MM.1S (cell line): ENCODE measurements at regions not wholly inside any gene's neighbourhood (a gene's known extent, or its start where the extent isn't known, plus 50 kb on each side); places are given as distances from the start of the nearest gene placed in this dataset.

Source experiments
- DNase-seq: peaks from one replicate; pipeline ENCODE4 v3.0.0-alpha.2; 2015
- H2AFZ ChIP-seq: fragments of 300-600 bp; sonication (generic); 2 replicates; pipeline ENCODE4 v1.6.0; 2016; ENCODE audit warnings: antibody characterized with exemption, low read length
- H3F3A ChIP-seq: fragments of 300-600 bp; sonication (generic); 2 replicates; pipeline ENCODE4 v1.6.1; 2016; ENCODE audit warnings: mild to moderate bottlenecking, antibody characterized with exemption, low read length, moderate library complexity, mixed read lengths; ENCODE audit not compliant: insufficient read depth
- H3K27ac ChIP-seq: fragments of 300-600 bp; sonication (generic); 2 replicates; pipeline ENCODE4 v1.5.1; 2016; ENCODE audit warnings: mild to moderate bottlenecking, low read length
- H3K27me3 ChIP-seq: fragments of 300-600 bp; sonication (generic); replicated peaks from 2 replicates; pipeline ENCODE4 v1.6.0; 2016; ENCODE audit warnings: low read length; ENCODE audit not compliant: insufficient read depth
- H3K36me3 ChIP-seq: fragments of 300-600 bp; sonication (generic); replicated peaks from 2 replicates; pipeline ENCODE4 v1.6.1; 2016; ENCODE audit warnings: mild to moderate bottlenecking, low read length, mixed read lengths; ENCODE audit not compliant: insufficient read depth
- H3K4me1 ChIP-seq: fragments of 300-600 bp; sonication (generic); 2 replicates; pipeline ENCODE4 v1.6.1; 2016; ENCODE audit warnings: low read length, mixed read lengths
- H3K4me2 ChIP-seq: fragments of 300-600 bp; sonication (generic); 2 replicates; pipeline ENCODE4 v1.6.0; 2016; ENCODE audit warnings: low read depth, low read length
- H3K4me3 ChIP-seq: fragments of 300-600 bp; sonication (generic); 2 replicates; pipeline ENCODE4 v1.5.1; 2016; ENCODE audit warnings: low read length, mixed read lengths
- H3K79me2 ChIP-seq: fragments of 300-600 bp; sonication (generic); 2 replicates; pipeline ENCODE4 v1.6.1; 2016; ENCODE audit warnings: mixed run types, low read length, mixed read lengths
- H3K9ac ChIP-seq: fragments of 300-600 bp; sonication (generic); 2 replicates; pipeline ENCODE4 v1.6.1; 2016; ENCODE audit warnings: low read length, mixed read lengths
- H3K9me2 ChIP-seq: fragments of 300-600 bp; sonication (generic); replicated peaks from 2 replicates; pipeline ENCODE4 v1.6.1; 2016; ENCODE audit warnings: mild to moderate bottlenecking, low read length, mixed read lengths; ENCODE audit not compliant: insufficient read depth
- H3K9me3 ChIP-seq: fragments of 300-600 bp; sonication (generic); replicated peaks from 2 replicates; pipeline ENCODE4 v1.6.1; 2016; ENCODE audit warnings: mild to moderate bottlenecking, low read length, mixed read lengths; ENCODE audit not compliant: insufficient read depth
- H4K20me1 ChIP-seq: fragments of 300-600 bp; sonication (generic); 2 replicates; pipeline ENCODE4 v1.6.1; 2016; ENCODE audit warnings: mild to moderate bottlenecking, low read length, moderate library complexity, mixed read lengths; ENCODE audit not compliant: insufficient read depth
- CTCF ChIP-seq: fragments of 300-600 bp; sonication (generic); IDR thresholded peaks from 2 replicates; pipeline ENCODE4 v1.5.1; 2016; ENCODE audit warnings: antibody characterized with exemption, low read length, mixed read lengths
- EZH2 ChIP-seq: fragments of 300-600 bp; sonication (generic); optimal IDR thresholded peaks from 2 replicates; pipeline ENCODE3; 2017; ENCODE audit warnings: low read depth, mild to moderate bottlenecking, antibody characterized with exemption, low read length, mixed read lengths
- EZH2phosphoT487 ChIP-seq: fragments of 300-600 bp; sonication (generic); IDR thresholded peaks from 2 replicates; pipeline ENCODE4 v1.6.1; 2018; ENCODE audit warnings: antibody characterized with exemption, low read length

- Histone ChIP-seq H3K79me2 (no peaks in the 10 kb centered on the region), H3K9me3 (no peaks in the 10 kb centered on the region), H3K4me2 (no peak overlapping the region), H2AFZ (no peak overlapping the region), H3K27ac (no peak overlapping the region), H3K27me3 (no peaks in the 10 kb centered on the region), H3K9ac (no peak overlapping the region), H3K4me3 (no peak overlapping the region), H3K36me3 (no peaks in the 10 kb centered on the region), H3F3A (no peaks in the 10 kb centered on the region), H4K20me1 (no peaks in the 10 kb centered on the region), H3K9me2 (no peaks in the 10 kb centered on the region), H3K4me1 (no peaks in the 10 kb centered on the region)
- no peak for TF ChIP-seq EZH2
- no peak for TF ChIP-seq EZH2phosphoT487
- no peak for TF ChIP-seq CTCF
- no peak for DNase-seq
These were observed 102.0 kb downstream of the GP2 start for GRCh38 chr16:20225228-20225733.

GRCh38 chr16:20221208-20221607 lies 106.1 kb downstream of the GP2 start:
- Histone ChIP-seq H3F3A (no peaks in the 10 kb centered on the region), H3K79me2 (no peaks in the 10 kb centered on the region), H3K27me3 (no peaks in the 10 kb centered on the region), H3K9ac (no peak overlapping the region), H2AFZ (no peak overlapping the region), H3K4me2 (no peak overlapping the region), H3K4me1 (no peaks in the 10 kb centered on the region), H3K4me3 (no peak overlapping the region), H3K36me3 (no peaks in the 10 kb centered on the region), H3K9me3 (no peaks in the 10 kb centered on the region), H3K27ac (no peak overlapping the region), H3K9me2 (no peaks in the 10 kb centered on the region), H4K20me1 (no peaks in the 10 kb centered on the region)
- TF ChIP-seq EZH2phosphoT487 (no peak), CTCF (no peak), EZH2 (no peak)
- no peak for DNase-seq

GRCh38 chr16:20218093-20218492 lies 109.2 kb downstream of the GP2 start:
- Histone ChIP-seq H3K79me2 (no peaks in the 10 kb centered on the region), H3K9me3 (no peaks in the 10 kb centered on the region), H4K20me1 (no peaks in the 10 kb centered on the region), H3K9ac (no peak overlapping the region), H3K27ac (no peak overlapping the region), H3K36me3 (no peaks in the 10 kb centered on the region), H2AFZ (no peak overlapping the region), H3K9me2 (no peaks in the 10 kb centered on the region), H3K4me2 (no peak overlapping the region), H3K4me3 (no peak overlapping the region), H3F3A (no peaks in the 10 kb centered on the region), H3K27me3 (no peaks in the 10 kb centered on the region), H3K4me1 (no peaks in the 10 kb centered on the region)
- DNase-seq = no peak
- no peak for TF ChIP-seq CTCF
- no peak for TF ChIP-seq EZH2
- no peak for TF ChIP-seq EZH2phosphoT487
